ENCODE measurements at regions not wholly inside any gene's neighbourhood (a gene's known extent, or its start where the extent isn't known, plus 50 kb on each side); places are given as distances from the start of the nearest gene placed in this dataset.

GRCh38 chr7:68717176-68717575, 881.1 kb upstream of the AUTS2 start:
- H3K79me2 ChIP-seq (ENCODE audit: control insufficient read depth, insufficient read depth, low read length) = no peaks in the 10 kb centered on the region
- no peak overlapping the region for H3K9ac ChIP-seq (ENCODE audit: insufficient read depth, low read length)
- H4K20me1 ChIP-seq (ENCODE audit: control insufficient read depth, extremely low read depth, insufficient read depth, low read length) = no peaks in the 10 kb centered on the region
- TF ChIP-seq CTCF (conservative IDR thresholded peaks at IDR 0.05 in 1 of 2, IDR thresholded peaks at IDR 0.05 in 1 of 2; ENCODE audit: low read depth in 1 of 2, low read length in 2 of 2) (no peak), EZH2 (IDR thresholded peaks at IDR 0.05; ENCODE audit: low read length, missing control alignments) (no peak)
- no peak for DNase-seq (ENCODE audit: low read depth in 2 of 2)
- no peaks in the 10 kb centered on the region for H3K4me1 ChIP-seq (ENCODE audit: control insufficient read depth, extremely low read depth, insufficient read depth, low read length)
- H3K36me3 ChIP-seq (ENCODE audit: control insufficient read depth, insufficient read depth, low read length) = no peaks in the 10 kb centered on the region
- no peak overlapping the region for H3K27ac ChIP-seq (ENCODE audit: insufficient read depth, low read length)
- H3K9me3 ChIP-seq (ENCODE audit: control insufficient read depth, insufficient read depth, low read depth, low read length) = no peaks in the 10 kb centered on the region
- H3K4me2 ChIP-seq (ENCODE audit: extremely low read depth, insufficient read depth, low read length) = no peak overlapping the region
- no peak overlapping the region for H3K4me3 ChIP-seq (replicated peaks in 1 of 4; ENCODE audit: control extremely low read depth in 1 of 4, insufficient read depth in 1 of 4, low read depth in 3 of 4, low read length in 4 of 4)
- H3K27me3 ChIP-seq (ENCODE audit: control insufficient read depth, insufficient read depth, low read length) = no peaks in the 10 kb centered on the region
- no peak overlapping the region for H2AFZ ChIP-seq (ENCODE audit: low read length)

GRCh38 chr7:68718097-68718551, 880.2 kb upstream of the AUTS2 start:
- no peak overlapping the region for H2AFZ ChIP-seq (ENCODE audit: low read length)
- no peaks in the 10 kb centered on the region for H3K4me1 ChIP-seq (ENCODE audit: control insufficient read depth, extremely low read depth, insufficient read depth, low read length)
- no peaks in the 10 kb centered on the region for H3K36me3 ChIP-seq (ENCODE audit: control insufficient read depth, insufficient read depth, low read length)
- peak in 1 of 2 donors; percentile 29 for DNase-seq (ENCODE audit: low read depth in 2 of 2)
- no peak overlapping the region for H3K4me3 ChIP-seq (replicated peaks in 1 of 4; ENCODE audit: control extremely low read depth in 1 of 4, insufficient read depth in 1 of 4, low read depth in 3 of 4, low read length in 4 of 4)
- no peaks in the 10 kb centered on the region for H4K20me1 ChIP-seq (ENCODE audit: control insufficient read depth, extremely low read depth, insufficient read depth, low read length)
- no peak overlapping the region for H3K9ac ChIP-seq (ENCODE audit: insufficient read depth, low read length)
- no peaks in the 10 kb centered on the region for H3K27me3 ChIP-seq (ENCODE audit: control insufficient read depth, insufficient read depth, low read length)
- no peak overlapping the region for H3K4me2 ChIP-seq (ENCODE audit: extremely low read depth, insufficient read depth, low read length)
- TF ChIP-seq EZH2 (IDR thresholded peaks at IDR 0.05; ENCODE audit: low read length, missing control alignments) (no peak), CTCF (conservative IDR thresholded peaks at IDR 0.05 in 1 of 2, IDR thresholded peaks at IDR 0.05 in 1 of 2; ENCODE audit: low read depth in 1 of 2, low read length in 2 of 2) (no peak)
- no peaks in the 10 kb centered on the region for H3K9me3 ChIP-seq (ENCODE audit: control insufficient read depth, insufficient read depth, low read depth, low read length)
- no peak overlapping the region for H3K27ac ChIP-seq (ENCODE audit: insufficient read depth, low read length)
- H3K79me2 ChIP-seq (ENCODE audit: control insufficient read depth, insufficient read depth, low read length) = no peaks in the 10 kb centered on the region

GRCh38 chr7:68720697-68721096, 877.6 kb upstream of the AUTS2 start:
- DNase-seq (ENCODE audit: low read depth in 2 of 2) = peak; percentile 11 to 84

More at GRCh38 chr7:68720697-68721096, 877.6 kb upstream of the AUTS2 start:
- H3K9ac ChIP-seq (ENCODE audit: insufficient read depth, low read length) = no peak overlapping the region
- no peaks in the 10 kb centered on the region for H3K4me1 ChIP-seq (ENCODE audit: control insufficient read depth, extremely low read depth, insufficient read depth, low read length)
- H2AFZ ChIP-seq (ENCODE audit: low read length) = no peak overlapping the region
- H4K20me1 ChIP-seq (ENCODE audit: control insufficient read depth, extremely low read depth, insufficient read depth, low read length) = no peaks in the 10 kb centered on the region
- H3K79me2 ChIP-seq (ENCODE audit: control insufficient read depth, insufficient read depth, low read length) = no peaks in the 10 kb centered on the region
- no peak overlapping the region for H3K4me3 ChIP-seq (replicated peaks in 1 of 4; ENCODE audit: control extremely low read depth in 1 of 4, insufficient read depth in 1 of 4, low read depth in 3 of 4, low read length in 4 of 4)
- TF ChIP-seq CTCF (conservative IDR thresholded peaks at IDR 0.05 in 1 of 2, IDR thresholded peaks at IDR 0.05 in 1 of 2; ENCODE audit: low read depth in 1 of 2, low read length in 2 of 2) = no peak
- TF ChIP-seq EZH2 (IDR thresholded peaks at IDR 0.05; ENCODE audit: low read length, missing control alignments) = no peak
- no peak overlapping the region for H3K27ac ChIP-seq (ENCODE audit: insufficient read depth, low read length)
- H3K36me3 ChIP-seq (ENCODE audit: control insufficient read depth, insufficient read depth, low read length) = no peaks in the 10 kb centered on the region
- H3K4me2 ChIP-seq (ENCODE audit: extremely low read depth, insufficient read depth, low read length) = no peak overlapping the region
- H3K9me3 ChIP-seq (ENCODE audit: control insufficient read depth, insufficient read depth, low read depth, low read length) = no peaks in the 10 kb centered on the region
- no peaks in the 10 kb centered on the region for H3K27me3 ChIP-seq (ENCODE audit: control insufficient read depth, insufficient read depth, low read length)

All from fibroblast of lung (primary cell).